Hematopoietic multipotent progenitor cell treated with erythropoietin and hydrocortisone succinate and interleukin-3 and kit ligand, for 4 days (in vitro differentiated cells): ENCODE measurements at regions not wholly inside any gene's neighbourhood (a gene's known extent, or its start where the extent isn't known, plus 50 kb on each side); places are given as distances from the start of the nearest gene placed in this dataset.
"Not testable (repeated sequence)": the region's sequence is repeated elsewhere in the genome, so short reads cannot be mapped to it uniquely, and the experiment has no call there.

ENCODE experiments used
- DNase-seq: peaks from one replicate; pipeline ENCODE4 v3.0.0-alpha.2; 2015

DNA sequence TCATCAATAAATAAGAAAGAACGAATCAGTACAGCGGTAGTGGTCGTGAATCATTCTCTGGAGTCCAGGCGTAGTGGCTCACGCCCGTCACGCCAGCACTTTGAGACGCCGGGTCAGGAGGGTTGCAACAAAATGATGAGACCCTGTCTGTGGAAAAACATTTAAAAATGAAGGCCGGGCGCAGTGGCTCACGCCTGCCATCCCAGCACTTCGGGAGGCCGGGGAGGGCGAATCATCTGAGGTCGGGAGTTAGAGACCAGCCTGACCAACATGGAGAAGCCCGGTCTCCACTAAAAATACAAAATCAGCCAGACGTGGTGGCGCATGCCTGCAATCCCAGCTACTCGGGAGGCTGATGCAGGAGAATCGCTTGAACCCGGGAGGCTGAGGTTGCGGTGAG lies 111.8 kb upstream of the ANKRD30BL start:
- DNase-seq, result not testable (repeated sequence)

DNA sequence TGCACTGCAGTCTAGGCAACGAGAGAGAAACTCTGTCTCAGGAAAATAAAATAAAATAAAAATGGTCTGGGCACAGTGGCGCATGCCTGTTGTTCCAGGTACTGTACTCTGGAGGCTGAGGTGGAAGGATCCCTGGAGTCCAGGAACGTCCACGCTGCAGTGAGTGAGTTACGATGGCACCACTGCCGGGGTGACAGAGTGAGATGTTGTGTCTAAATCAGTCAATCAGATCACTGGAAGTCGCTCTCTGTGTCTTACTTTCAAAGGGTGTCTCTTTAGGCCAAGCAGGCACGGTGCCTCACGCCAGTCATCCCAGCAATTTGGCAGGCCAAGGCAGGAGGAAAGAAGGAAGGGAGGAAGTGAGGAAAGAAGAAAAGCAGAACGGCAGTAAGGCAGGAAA lies 112.2 kb upstream of the ANKRD30BL start:
- no peak for DNase-seq

DNA sequence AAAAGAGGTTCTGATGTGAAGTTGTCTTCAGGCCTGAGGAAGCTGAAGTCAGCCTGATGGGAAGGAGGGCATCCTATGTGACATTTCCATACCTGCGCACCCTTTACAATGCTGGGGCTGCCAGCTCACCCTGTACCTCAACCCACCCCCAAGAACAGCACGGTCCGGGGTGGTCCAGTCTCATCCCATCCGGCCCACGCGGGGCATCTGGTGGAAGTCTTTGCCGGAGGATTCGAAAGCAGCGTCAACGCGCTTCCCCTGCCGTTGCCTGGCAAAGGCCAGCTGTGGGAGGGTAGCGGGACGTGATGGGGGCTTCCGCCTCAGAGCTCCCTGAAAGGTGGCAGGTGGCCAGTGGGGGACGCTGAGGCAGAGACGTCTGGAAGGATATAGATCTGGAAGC lies 113.6 kb upstream of the ANKRD30BL start:
- no peak for DNase-seq

DNA sequence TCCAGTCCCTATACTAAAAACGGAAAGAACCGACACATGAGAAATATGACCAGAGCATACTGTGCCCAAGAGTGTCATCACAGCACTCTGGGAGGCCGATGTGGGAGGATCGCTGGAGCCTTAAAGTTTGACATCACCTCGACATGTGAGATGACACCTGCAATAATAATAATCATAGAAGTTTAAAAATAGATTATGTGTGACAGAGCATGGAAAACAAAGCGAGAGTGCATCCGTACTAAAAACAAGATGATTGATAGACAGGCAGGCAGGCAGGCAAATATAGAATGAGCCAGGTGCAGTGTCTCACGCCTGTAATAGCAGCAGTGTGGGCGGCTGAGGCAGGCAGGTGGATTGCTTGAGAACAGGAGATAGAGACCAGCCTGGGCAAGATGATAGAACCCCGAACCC lies 114.8 kb upstream of the ANKRD30BL start:
- DNase-seq, result no peak

DNA sequence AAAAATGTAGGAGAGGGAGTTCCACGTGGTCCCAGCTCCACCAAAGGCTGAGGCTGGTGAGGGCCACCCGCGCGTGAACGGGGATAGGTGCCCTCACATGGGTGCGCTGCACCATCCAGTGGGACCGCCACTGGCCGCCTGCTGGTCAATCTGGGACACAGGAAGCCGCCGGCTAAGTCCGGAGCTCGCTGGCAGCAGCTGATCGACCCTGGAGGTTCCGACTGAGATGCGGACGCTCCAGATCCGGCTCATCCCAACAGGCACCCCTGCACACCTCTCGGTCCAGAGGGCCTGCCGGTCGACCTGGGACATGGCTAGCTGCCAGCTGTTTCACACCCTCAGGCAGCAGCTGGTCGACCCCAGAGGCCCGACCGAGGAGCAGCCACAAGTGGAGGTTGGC lies 116.5 kb upstream of the ANKRD30BL start:
- no peak for DNase-seq

DNA sequence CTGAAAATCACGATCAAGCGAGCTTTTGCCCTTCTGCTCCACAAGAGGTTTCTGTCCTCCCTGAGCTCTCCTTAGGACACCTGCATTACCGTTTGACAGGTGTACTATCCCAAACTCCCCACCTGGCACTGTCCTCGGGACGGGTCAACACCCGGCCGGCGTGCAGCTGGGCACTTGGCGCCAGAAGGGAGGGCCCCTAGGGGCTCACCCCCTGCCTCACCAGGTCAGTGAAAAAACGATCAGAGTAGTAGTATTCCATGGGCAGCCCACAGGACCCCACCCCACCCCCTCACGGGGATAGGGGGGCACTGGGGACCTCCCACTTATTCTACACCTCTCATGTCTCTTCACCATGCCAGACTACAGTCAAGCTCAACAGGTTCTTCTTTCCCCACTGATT lies 117.6 kb upstream of the ANKRD30BL start:
- DNase-seq, result no peak

DNA sequence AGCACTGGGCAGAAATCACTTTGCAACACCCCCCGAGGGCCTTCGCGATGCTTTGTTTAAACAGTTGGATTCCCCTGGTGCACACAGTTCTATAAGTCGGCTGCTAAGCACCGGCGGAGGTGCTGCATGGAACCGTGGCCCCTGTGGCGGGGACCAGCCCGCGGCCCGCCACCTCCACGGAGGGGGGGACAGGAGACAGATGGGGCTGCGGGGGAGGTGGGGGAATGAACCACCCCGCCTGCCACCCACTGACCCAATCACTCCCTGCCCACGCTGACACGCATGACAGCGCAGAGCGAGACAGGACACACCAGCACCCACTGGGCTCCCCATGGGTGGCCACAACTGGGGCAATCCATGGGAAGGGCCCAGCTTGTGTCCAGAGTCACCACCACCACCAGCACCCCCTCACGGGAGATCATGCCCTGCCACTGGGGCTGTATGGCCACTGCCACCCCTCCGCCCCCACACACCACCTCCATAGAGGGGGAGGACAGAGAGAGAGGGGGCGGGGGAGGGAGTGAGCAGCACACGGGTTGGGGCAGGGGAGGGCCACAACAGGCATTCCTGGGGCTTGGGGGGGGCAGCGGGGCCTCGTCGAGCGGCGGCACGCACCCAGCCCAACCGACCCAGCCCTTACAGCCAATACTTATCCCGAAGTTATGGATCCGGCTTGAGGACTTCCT lies 118.3 kb upstream of the ANKRD30BL start:
- no peak for DNase-seq

DNA sequence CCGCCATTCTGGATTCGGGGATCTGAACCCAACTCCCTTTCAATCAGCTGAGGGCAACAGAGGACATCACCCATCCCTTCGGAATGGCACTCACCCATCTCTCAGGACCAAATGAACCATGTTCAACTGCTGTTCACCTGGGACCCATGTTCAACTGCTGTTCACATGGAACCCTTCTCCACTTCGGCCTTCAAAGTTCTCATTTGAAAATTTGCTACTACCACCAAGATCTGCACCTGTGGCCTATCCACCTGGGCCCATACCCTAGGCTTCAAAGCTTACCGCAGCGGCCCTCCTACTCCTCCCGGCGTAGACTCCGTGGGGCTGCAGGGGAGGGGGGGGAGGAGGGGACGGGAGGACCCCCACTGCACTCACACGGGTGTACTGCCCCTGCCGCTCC lies 119.2 kb upstream of the ANKRD30BL start:
- DNase-seq, result no peak

DNA sequence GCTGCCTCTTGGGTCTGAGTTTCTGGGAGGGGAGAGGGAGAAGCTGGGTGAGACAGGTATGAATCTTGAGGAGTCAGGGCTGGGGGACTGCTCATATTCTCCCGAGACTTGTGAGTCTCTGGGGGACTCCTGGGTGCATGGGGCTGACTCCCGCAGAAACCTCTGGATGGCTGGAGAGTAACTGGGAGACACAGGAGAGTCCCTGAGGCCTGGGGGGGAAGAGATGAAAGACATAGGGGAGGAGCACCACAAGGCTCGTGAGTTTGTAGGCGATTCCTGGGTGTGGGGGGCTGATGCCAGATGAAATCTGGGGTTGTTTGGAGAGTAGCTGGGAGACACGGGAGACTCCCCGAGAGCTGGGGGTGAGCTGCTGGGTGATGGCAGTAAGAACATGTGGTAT lies 120.4 kb upstream of the ANKRD30BL start:
- DNase-seq, result not testable (repeated sequence)

DNA sequence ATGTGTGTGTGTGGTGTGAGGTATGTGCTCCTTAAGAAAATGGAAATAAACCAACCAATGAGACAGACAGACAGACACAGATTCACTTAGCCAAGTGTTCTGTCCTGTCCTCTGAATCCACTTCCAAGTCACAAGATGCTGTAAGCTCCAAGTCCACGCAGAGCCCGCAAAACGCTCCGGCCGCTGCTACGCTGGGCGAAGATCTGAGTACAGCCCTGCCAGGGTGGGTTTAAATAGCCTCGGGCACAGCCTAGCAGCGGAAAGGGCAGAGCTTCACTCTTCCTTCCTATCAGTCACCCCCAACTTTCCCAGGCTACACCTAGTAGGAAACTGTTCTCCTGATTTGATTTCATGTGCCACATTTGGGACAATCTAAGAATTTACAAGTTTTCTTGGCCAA lies 121.2 kb upstream of the ANKRD30BL start:
- no peak for DNase-seq

DNA sequence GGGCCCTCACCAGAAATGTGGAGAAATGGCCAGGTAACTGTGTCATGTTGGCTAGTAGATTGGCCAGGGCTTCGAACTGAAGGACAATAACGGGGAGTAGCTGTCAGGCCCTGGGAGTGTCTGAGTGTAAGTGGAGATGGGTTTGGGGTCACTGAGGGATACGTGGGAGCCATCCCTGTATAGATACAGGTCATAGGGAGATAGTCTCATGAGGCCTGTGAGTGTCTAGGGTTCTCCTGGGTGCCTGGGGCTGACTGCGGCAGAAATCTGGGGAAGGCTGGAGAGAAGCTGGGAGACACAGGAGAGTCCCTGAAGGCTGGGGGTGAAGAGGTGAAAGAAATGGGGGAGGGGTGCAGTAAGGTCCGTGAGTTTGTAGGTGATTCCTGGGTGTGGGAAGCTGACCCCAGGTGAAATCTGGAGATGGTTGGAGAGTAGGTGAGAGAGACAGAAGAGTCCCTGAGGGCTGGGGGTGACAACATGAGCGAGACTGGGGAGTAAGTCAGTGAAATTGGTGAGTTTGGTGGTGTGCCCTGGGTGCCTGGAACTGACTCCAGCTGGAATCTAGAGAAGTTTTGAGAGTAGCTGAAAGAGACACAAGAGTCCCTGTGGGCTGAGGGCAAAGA lies 124.6 kb upstream of the ANKRD30BL start:
- DNase-seq, result not testable (repeated sequence)

DNA sequence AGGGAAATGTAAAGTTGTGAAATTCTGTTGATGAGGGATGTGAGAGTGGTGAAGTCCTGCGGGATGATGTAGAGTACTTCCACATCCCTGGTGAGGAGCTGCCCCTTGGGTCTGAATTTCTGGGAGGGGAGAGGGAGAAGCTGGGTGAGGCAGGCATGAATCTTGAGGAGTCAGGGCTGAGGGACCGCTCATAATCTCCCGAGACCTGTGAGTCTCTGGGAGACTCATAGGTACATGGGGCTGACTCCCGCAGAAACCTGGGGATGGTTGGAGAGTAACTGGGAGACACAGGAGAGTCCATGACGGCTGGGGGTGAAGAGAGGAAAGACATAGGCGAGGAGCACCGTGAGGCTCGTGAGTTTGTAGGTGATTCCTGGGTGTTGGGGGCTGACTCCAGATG lies 126.2 kb upstream of the ANKRD30BL start:
- not testable (repeated sequence) for DNase-seq

DNA sequence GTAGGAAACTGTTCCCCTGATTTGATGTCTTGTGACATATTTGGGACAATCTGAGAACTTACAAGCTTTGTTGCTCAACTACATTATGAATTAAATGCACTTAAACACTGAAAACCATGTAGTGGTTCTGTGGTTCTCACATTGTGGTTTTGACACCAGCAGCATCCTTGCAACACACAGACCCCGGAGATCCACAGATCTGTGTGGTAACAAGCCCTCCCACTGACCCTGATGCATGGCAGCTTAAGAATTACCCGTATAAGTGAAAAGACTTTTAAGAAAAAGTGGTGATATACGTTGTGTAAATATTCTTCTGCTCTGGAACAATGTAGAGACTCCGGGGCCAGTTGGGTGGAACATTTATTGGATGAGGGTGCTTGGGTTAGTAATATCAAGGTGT lies 127.4 kb upstream of the ANKRD30BL start:
- DNase-seq, result peak; percentile 32

DNA sequence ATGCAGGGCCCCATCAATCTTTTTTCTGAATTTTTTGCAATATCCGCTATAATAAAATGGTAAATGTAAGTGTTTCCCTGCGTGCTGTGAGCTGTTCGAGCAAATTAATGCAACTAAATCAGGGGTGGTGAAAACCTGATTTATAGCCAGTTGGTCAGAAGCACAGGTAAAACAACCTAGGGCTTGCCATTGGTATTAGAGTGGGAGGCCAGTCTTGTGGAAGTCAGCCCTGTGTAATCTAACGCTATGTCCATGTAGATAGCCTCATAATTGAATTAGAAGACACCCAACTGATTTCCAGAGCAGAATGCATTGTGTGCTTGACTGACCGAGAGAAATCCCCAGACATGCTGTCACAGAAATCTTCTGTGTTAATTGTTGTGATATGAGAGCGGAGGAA lies 126.8 kb upstream of the GPR39 start:
- DNase-seq, result not testable (repeated sequence)

DNA sequence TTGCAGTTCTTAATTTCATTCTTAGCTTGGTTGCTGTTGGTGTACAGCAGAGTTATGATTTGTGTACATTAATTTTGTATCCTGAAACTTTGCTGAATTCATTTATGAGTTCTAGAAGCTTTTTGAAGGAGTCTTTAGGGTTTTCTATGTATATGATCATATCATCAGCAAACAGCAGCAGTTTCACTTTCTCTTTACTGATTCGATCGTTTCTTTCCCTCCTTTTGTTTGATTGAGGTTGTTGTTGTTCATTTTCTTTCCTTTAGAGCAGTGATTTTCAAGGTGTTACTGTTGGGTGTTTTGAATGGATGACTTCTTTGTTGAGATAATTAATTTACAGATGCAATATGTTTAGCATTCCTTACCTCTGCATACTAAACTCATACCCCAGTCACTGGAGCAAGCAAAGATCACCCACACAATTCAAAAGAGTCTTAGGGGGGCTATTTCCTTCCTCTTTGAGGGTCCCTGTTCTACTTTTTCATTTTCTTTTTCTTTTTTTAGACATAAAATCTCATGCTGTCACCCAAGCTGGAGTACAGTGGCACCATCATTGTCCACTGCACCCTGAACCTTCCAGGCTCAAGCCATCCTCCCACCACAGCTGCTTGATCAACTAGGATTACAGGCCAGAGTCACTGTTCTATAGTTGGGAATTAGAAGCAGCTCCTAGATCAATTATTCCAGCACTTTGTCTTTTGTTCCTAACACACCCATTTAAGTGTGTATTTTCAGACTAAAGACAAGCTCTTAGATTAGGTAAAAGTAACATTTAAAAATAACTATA lies 115.8 kb upstream of the GPR39 start:
- DNase-seq, result not testable (repeated sequence)

DNA sequence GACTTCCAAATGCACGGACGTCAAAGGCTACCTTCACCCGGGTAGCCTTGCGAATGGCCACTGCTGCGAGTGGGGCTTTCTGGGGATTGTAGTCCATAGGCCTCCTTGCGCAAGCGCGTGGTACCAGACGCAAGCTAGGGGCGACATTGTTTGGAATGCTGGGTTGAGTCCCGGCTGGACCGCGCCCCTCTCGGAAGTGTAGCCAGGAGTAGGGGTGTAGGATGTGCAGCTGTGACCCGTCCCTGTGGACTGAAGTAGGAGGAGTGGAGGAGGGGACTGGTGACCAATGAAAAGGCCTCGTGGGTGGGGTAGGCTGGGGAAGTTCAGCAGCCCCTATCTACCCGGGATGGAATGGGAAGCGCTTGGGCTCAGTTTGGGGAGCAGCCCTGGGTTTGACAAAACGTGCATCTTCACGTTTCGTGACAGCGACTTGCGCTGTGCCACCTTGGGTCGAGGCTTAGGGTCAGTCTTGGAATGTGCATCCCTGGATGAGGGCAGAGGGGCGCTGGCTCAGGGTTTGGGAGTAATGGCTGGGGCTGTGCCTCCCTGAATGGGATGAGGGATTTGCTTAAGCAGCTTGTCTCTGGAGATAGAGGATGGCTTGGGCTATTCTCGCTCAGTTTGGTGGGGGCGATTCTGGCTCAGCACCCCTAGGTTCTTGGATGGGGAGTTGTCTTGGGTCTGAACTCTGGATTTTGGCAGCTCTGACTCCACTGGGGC lies 111.8 kb upstream of the GPR39 start:
- peak; percentile 65 for DNase-seq

DNA sequence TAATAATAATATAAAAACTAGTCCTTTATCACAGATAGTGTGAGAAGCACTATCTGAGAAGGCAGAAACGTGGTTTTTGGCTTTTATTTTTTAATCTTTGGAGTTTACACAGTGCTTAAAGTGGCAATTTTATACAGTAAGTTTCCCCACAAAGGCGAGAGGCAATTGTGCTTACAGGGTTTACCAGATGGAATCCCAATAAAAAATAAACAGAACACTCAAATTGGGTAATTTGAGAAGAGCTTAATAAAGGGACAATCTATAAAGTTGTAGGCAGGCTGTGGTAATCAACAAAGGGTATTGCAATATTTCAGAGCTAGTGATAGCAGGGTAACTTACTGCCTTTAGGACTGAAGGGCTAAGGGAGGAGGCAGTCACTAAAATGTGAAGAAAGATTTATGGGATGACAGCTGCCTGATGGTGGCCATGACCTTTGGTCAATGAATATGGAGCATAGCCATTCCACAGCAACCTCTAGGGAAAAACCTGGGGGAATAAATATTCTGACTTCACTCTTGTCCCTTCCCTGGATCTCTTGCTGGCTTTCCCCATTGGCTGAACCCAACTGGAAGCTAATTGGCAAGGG lies 108.9 kb upstream of the GPR39 start:
- not testable (repeated sequence) for DNase-seq

DNA sequence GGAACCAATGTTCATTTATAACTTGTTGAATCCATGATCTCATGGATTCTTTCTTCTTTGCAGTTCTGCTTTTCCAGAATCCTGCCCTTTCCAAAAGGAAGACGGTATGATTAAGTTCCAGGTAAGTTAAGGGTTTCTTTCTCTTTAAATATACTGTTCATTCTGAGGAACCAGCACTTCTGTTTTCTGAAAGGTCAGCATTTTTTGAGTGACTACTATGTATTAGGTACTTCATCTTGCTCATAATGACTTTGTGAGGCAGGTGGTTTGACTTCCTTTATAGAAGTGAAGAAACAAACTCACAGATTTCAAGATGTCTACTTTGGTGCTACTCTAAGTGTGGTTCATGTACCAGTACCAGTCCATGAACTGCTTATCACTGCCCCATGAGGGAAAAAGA lies 107.4 kb upstream of the GPR39 start:
- not testable (repeated sequence) for DNase-seq

DNA sequence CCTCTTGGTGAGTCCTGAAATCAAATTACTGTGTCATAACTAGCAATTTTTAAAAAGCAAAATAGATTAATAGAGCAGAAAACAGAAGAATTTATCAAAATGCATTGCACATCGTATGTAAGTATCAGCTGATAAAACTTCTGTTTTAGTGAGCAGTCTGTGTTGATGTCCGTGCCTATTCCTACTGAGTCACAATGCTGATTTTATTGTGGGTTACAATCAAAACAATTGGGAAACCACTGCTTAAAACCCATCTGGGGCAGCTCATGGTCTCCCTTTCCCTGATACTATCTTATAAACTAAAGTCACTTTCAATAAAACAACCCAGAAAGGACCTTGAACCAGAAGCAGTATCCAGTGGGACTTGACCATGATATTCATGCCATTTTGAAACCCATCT lies 101.1 kb upstream of the GPR39 start:
- DNase-seq, result not testable (repeated sequence)

DNA sequence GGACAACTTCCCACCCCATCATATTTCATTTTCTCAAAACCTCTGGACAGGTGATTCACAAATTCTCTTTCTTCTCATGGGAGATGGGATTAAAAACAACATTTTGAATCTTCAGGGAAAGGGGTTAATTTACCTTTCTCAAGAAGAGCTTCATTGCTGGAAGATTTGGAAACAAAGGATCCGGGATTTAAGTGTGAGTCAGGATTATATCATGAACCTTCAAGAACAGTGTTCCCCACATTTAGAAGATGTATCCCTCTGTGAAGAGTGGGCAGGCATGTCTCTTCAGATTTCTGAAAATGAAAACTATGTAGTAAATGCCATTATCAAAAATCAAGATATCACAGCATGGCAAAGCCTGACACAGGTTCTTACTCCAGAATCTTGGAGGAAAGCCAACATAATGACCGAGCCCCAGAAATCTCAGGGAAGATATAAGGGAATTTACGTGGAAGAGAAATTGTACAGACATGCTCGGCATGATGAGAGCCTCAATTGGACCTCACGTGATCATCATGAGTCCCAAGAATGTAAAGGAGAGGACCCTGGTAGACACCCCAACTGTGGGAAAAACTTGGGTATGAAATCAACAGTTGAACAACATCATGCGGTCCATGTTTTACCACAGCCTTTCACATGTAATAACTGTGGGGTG lies 99.5 kb upstream of the GPR39 start:
- not testable (repeated sequence) for DNase-seq

DNA sequence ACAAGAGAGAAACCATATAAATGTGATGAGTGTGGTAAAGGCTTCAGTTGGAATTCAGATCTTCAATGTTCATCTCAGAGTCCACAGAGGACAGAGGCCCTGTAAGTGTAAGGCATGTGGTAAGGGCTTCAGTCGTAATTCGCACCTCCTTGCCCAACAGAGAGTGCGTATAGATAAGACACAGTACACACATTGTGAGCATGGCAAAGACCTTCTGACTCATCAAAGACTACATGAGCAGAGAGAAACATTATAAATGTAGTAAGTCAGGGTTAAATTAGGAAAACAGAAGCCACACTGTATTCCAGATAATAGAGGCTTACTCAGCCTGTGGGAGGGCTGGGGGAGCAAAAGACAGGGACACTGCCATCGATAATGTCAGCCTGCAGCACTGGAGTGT lies 98.1 kb upstream of the GPR39 start:
- peak; percentile 1 for DNase-seq

DNA sequence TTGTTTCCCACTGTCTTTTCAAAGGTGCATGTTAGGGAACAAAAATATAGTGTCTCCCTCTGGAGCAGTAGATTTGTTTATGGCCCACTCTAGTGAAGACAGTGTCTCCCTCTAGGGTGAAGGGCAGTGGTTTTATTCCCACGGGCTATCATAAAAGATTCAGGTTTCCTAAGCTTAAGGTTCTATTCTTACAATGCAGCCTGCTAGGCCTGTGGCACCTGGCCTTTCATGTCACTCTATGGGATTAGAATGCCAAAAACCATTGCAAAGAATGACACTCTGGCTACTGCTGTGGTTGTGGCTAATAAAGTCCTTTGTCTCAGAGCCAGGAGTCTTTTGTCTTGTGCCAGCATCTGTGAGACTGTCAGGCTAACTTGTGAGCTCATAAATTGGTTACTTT lies 92.6 kb upstream of the GPR39 start:
- DNase-seq, result not testable (repeated sequence)
